ENCODE measurements at regions not wholly inside any gene's neighbourhood (a gene's known extent, or its start where the extent isn't known, plus 50 kb on each side); places are given as distances from the start of the nearest gene placed in this dataset.

GRCh38 chr6:118751072-118751471 lies 99.7 kb upstream of the CEP85L start:
- TF ChIP-seq CREB1 (IDR thresholded peaks at IDR 0.05) (no peak), SP1 (IDR thresholded peaks at IDR 0.05; ENCODE audit: low read depth, low read length) (no peak), POLR2A (IDR thresholded peaks at IDR 0.05; ENCODE audit: control extremely low read depth in 1 of 2, low read depth in 2 of 2, low read length in 2 of 2) (no peak), CTCF (IDR thresholded peaks at IDR 0.05; ENCODE audit: control extremely low read depth in 1 of 3, insufficient read depth in 1 of 3, low read depth in 1 of 3, low read length in 3 of 3) (no peak), POLR2AphosphoS5 (IDR thresholded peaks at IDR 0.05; ENCODE audit: low read depth, low read length) (no peak), E2F6 (IDR thresholded peaks at IDR 0.05) (no peak), SP2 (IDR thresholded peaks at IDR 0.05; ENCODE audit: low read length) (no peak), NANOG (IDR thresholded peaks at IDR 0.05; ENCODE audit: insufficient read depth, low read depth, low read length, poor library complexity, severe bottlenecking) (no peak), KDM5A (IDR thresholded peaks at IDR 0.05; ENCODE audit: low read length) (no peak), BACH1 (IDR thresholded peaks at IDR 0.05; ENCODE audit: low read length) (no peak), TCF12 (IDR thresholded peaks at IDR 0.05; ENCODE audit: low read depth, low read length) (no peak), CBX5 (IDR thresholded peaks at IDR 0.05; ENCODE audit: low read depth, low read length) (no peak)

All from H1 (cell line).